HG03025 (cell line): ENCODE measurements at regions not wholly inside any gene's neighbourhood (a gene's known extent, or its start where the extent isn't known, plus 50 kb on each side); places are given as distances from the start of the nearest gene placed in this dataset.
"Not testable (repeated sequence)": the region's sequence is repeated elsewhere in the genome, so short reads cannot be mapped to it uniquely, and the experiment has no call there.

Source experiments
- ATAC-seq: cut with Tn5 transposase; IDR thresholded peaks from one replicate; pipeline ENCODE4 v1.9.1; 2021; ENCODE audit warnings: mild to moderate bottlenecking, moderate library complexity; ENCODE audit not compliant: unreplicated experiment, low FRiP score

- no peak for ATAC-seq
Observed at GRCh38 chr10:64846700-64847099, 1325.5 kb downstream of the REEP3 start.

- no peak for ATAC-seq
Observed at GRCh38 chr10:64855941-64856340, 1334.7 kb downstream of the REEP3 start.

DNA sequence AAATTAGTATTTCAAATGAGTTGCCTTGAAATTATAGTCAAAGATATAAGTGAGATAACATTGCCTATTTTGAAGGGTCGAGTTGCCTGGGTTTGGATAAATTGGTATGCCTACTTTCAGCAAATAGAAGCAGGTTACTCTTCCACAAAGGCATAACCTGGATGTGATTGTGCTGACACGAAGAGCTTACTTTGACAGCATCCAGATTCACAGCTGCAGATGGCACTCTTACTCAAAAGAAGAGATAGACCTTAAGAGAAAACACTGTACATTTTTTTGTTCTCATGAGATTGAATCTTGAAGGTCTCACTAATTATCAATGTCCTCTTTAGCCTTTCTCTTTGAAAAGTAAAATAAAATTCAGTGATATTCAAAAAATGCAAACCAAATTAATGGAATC lies 1338.7 kb downstream of the REEP3 start:
- no peak for ATAC-seq

- ATAC-seq: no peak
Observed at GRCh38 chr10:64863836-64864235, 1342.6 kb downstream of the REEP3 start.

- ATAC-seq: no peak
Observed at GRCh38 chr10:64867501-64867962, 1346.3 kb downstream of the REEP3 start.

- no peak for ATAC-seq
Observed at GRCh38 chr10:64873088-64873487, 1351.9 kb downstream of the REEP3 start.

- no peak for ATAC-seq
Observed at GRCh38 chr10:64873959-64874358, 1352.8 kb downstream of the REEP3 start.

DNA sequence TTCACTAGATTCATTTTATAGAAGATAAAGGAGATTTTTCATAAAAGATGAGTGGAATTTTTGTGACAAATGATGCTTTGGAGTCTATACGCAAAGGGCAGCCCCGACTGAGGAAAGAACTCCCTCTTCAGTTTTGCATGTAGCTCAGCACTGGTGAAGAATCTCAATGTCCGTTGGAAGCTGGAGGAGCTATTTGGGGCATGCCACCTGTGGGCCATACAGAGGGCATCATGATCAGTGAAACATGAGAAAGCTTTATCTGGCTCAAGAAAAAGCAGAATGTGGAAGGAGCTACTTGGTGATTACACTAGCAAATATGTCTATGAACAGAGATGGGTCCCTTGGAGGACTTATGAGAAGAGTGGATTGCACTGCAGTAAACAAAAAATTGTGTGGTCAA lies 1359.3 kb downstream of the REEP3 start:
- no peak for ATAC-seq

GRCh38 chr10:64881257-64881656 lies 1360.1 kb downstream of the REEP3 start:
- ATAC-seq: no peak

- ATAC-seq: no peak
Observed at GRCh38 chr10:64896582-64896981, 1375.4 kb downstream of the REEP3 start.

GRCh38 chr10:64906311-64906710 lies 1385.1 kb downstream of the REEP3 start:
- ATAC-seq: not testable (repeated sequence)

DNA sequence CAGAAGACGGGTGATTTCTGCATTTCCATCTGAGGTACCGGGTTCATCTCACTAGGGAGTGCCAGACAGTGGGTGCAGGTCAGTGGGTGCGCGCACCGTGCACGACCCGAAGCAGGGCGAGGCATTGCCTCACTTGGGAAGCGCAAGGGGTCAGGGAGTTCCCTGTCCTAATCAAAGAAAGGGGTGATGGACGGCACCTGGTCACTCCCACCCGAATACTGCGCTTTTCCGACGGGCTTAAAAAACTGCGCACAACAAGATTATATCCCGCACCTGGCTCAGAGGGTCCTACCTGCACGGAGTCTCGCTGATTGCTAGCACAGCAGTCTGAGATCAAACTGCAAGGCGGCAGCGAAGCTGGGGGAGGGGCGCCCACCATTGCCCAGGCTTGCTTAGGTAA lies 1403.1 kb downstream of the REEP3 start:
- ATAC-seq: not testable (repeated sequence)

DNA sequence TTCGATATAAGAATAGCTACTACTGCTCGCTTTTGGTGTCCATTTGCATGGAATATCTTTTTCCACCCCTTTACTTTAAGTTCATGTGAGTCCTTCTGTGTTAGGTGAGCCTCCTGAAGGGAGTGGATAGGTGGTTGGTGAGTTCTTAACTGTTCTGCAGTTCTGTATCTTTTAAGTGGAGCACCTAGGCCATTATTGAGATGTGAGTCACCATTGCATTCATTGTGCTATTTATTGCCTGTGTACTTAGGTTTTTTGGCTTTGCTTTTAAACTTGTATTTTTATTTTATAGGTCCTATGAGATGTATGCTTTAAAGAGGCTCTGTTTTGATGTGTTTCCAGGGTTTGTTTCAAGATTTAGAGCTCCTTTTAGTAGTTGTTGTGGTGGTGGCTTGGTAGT lies 1430.8 kb downstream of the REEP3 start:
- no peak for ATAC-seq

DNA sequence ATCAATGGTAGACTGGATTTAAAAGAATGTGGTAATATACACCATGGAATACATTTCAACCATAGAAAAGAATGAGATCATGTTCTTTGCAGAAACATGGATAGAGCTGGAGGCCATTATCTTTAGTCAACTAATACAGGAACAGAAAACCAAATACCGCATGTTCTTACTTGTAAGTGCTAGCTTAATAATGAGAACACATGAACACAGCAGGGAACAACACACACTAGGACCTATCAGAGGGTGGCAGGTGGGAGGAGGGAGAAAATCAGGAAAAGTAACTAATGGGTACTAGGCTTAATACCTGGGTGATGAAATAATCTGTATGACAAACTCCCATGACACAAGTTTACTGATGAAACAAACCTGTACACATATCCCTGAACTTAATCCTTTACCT lies 1435.2 kb downstream of the REEP3 start:
- no peak for ATAC-seq

DNA sequence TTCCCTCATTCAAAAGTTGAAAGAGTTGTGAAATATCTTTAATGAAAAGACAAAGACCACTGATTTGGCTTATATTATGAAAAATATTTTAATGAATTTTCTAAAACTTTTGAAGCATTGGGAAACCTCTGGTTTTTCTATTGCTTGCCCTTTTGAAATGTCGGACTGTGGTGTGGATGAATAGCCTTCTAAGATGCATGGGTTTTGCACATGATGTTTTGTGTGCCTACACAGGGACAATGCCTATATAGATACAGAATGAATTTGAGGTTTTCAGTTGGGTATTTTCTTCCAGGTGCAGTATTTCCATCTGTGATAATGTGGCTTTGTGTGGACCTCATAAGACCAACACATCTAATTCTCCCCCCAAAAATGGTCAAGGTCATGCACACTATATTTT lies 1437.9 kb downstream of the REEP3 start:
- no peak for ATAC-seq

DNA sequence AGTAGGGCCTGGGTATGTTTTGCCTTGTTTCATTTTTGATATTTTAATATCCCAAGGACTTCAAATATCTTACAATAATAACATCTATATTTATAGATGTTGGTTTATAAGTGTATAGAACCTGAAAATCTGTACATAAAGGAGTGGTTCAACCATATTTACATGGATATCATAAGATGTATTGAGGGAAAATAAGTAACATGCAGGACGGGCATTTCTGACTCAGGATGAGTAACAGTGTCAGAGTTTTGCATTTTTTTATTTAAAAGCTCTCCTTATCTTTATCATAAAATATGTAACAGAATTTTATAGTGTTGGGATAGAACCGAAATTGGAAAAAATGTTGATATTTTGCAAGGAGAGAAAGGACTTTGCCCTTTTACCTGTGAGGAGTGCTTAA lies 1438.7 kb downstream of the REEP3 start:
- no peak for ATAC-seq

DNA sequence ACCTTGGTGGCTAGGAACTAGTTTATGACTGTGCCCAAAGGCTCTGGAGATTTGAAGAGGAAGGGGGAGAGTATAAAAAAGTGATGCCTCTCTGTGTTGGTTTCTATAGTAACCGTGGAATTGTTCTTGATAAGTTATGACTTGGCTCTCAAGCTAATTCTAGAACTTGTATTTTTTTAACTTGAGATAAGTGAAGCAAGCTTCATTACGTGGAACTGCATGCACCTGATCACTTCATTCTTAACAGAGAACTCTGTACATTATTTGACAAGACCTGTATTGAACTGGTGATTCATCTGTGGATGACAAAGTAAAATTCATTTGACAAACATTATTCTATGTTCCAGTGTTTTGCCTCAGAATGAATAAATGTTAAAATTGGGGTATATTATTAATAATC lies 1452.2 kb downstream of the REEP3 start:
- no peak for ATAC-seq

DNA sequence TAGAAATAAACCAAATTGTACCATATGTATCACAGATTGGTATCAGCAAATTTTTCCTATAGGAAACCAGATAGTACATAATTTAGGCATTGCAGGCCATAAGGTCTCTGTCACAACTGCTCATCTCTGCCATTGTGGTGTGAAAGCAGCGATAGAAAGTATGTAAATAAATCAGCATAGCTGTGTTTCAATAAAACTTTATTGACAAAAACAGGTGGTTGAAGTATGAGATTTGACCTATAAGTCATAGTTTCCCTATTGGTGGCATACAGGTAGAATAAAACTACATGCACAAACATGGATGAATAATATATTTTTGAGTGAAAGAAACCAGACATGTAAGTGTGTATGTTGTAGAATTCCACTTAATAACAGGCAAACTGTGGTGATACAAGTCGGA lies 1454.9 kb downstream of the REEP3 start:
- no peak for ATAC-seq

- ATAC-seq: no peak
Observed at GRCh38 chr10:64977915-64978314, 1456.7 kb downstream of the REEP3 start.

DNA sequence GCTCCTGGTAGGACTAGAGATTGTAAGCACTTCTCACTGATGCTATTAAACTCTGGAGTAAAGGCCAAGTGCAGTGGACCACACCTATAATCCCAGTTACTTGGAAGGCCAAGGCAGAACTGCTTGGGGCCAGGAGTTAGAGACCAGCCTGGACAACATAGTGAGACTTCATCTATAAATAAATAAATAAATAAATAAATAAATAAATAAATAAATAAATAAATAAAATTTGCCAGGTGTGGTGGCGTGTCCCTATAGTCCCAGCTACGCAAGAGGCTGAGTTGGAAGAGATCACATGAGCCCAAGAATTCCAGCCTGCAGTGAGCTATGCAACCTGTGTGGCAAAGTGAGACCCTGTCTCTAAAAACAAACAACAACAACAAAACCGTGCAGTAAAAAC lies 1475.7 kb downstream of the REEP3 start:
- no peak for ATAC-seq

DNA sequence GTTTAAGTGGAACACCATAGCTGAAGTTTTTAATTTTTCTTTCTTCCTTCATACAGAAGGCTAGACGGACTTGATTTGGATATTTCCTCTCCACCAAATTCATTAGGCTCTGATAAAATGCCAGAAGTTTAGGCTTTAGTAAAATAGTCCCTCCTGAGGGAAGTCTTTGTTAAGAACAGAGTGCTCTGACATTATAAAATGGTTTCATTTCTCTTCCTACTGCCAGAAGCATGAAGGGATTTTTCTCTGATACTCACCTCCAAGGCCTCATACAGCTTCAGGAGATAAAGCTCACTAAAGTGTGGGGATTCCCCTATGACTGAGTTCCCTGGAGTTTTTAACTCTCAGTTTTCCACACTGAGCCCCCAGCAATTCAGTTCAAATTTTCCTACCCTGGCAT lies 1489.6 kb downstream of the REEP3 start:
- ATAC-seq: no peak

GRCh38 chr10:65017523-65017922 lies 1496.3 kb downstream of the REEP3 start:
- no peak for ATAC-seq

GRCh38 chr10:65024886-65025285 lies 1503.7 kb downstream of the REEP3 start:
- no peak for ATAC-seq
